Urothelium cell line (cell line): ENCODE measurements at regions not wholly inside any gene's neighbourhood (a gene's known extent, or its start where the extent isn't known, plus 50 kb on each side); places are given as distances from the start of the nearest gene placed in this dataset.
"Not testable (repeated sequence)": the region's sequence is repeated elsewhere in the genome, so short reads cannot be mapped to it uniquely, and the experiment has no call there.

ENCODE experiments used
- DNase-seq: peaks from one replicate; pipeline ENCODE4 v3.0.0; 2011; ENCODE audit warnings: low spot score, mixed read lengths
- FAIRE-seq: peaks from 2 replicates; lab custom pipeline; 2011; peaks lifted over from hg19 to GRCh38; lab: Jason Lieb, UNC

- DNase-seq: no peak
- FAIRE-seq: no peak
Observed at GRCh38 chr9:117936185-117937130, 232.3 kb downstream of the TLR4 start.

DNA sequence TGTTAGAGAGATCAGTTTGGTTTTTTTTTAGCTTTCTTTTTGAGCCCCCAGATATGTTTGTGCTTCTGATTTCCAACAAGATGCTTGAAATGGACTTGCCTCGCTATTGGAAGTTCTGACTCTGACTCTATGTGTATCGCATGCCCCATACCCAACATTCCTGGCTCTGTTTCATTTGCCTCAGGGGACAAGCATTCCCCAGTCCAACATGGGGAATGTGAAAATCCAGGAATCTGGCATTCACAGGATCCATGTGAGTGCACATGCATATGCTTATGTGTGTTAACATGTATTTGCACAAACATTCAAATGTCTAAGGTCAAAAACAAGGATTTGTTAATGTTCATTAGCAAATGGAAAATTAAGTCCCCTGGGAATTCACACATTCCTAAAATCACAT, 233.9 kb downstream of the TLR4 start:
- DNase-seq: no peak
- FAIRE-seq: no peak

DNA sequence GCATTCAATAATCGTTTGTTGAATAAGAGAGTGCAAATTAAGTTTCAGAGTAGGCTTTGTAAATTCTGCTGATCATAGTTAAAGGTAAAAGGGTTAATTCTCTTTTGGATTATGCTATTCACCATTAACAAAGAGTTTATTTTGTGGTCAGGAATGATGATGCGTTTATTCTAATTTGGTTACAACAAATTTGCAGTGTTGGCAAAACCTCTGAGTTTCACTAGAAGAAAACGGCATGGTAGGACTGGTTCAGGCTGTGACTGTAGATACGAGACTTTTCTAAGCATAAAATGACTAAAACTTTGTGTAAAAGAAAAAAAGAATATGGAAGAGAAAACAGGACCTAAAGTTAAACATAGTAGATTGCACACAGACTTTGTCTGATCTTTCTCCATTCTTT, 234.7 kb downstream of the TLR4 start:
- no peak for DNase-seq
- no peak for FAIRE-seq

DNA sequence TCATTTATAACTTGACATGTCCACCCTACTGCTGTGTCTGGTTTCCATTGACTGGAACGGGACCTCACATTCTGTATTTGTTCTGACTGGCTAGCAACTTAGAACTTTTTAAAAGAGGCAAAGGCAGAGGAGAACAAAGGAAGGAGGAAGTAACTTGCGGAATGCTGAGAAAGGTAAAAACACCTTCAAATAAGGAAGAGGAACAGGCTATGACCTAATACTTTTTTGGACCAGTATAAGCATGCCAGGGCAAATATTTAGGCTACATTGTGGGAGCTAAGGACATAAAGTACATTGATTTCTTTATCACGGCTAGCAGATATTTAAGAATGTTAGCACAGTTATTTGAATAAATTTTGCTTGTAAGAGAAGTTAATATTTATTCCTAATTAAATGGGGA, 240.5 kb downstream of the TLR4 start:
- FAIRE-seq, DNase-seq: not testable (repeated sequence)

GRCh38 chr9:117945286-117945685, 241.1 kb downstream of the TLR4 start:
- DNase-seq (no peak), FAIRE-seq (no peak)

- no peak for DNase-seq
- no peak for FAIRE-seq
Observed at GRCh38 chr9:117951127-117951526, 246.9 kb downstream of the TLR4 start.

DNA sequence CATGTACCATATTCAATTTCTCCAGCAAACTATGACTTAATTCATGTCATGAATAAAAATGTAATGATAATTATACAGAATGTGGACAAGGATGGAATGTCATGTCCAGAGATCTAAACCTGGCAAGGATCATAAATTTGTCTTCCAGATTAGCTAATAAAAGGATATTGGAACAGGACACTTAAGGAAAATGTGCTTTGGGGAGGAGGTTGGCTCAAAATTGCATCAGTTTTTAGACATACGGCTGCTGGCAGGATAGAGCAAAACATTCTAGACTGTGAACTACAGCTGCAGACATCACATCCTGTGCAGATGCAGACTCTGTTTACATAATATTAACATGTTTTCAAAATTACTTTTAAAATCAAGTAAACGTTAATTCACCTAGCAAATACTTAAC, 248.4 kb downstream of the TLR4 start:
- no peak for FAIRE-seq

DNA sequence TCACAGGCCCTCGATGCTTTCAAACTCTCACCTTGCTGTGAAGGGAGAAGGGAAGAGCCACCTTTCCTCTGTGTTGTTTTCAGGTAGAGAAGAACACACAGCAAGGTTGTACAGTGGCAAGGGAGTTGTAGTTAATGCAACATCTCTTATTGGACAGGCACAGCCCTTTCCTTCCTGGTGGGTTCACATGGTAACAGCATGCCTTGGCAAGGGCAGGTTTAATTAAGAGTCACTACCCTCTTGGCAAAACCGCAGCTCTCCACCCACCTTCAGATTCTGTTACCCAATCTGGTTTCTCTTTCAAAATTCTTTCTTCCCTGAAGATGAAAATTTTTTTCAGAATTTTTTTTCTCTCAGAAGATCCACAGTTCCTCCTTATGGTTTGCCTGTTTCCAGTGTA, 253.1 kb downstream of the TLR4 start:
- no peak for DNase-seq
- FAIRE-seq: no peak

More for the DNA sequence above, 248.4 kb downstream of the TLR4 start:
- DNase-seq: no peak

GRCh38 chr9:117958726-117959125, 254.5 kb downstream of the TLR4 start:
- FAIRE-seq (no peak), DNase-seq (no peak)

- DNase-seq (no peak), FAIRE-seq (no peak)
Observed at GRCh38 chr9:117963493-117964090, 259.4 kb downstream of the TLR4 start.

DNA sequence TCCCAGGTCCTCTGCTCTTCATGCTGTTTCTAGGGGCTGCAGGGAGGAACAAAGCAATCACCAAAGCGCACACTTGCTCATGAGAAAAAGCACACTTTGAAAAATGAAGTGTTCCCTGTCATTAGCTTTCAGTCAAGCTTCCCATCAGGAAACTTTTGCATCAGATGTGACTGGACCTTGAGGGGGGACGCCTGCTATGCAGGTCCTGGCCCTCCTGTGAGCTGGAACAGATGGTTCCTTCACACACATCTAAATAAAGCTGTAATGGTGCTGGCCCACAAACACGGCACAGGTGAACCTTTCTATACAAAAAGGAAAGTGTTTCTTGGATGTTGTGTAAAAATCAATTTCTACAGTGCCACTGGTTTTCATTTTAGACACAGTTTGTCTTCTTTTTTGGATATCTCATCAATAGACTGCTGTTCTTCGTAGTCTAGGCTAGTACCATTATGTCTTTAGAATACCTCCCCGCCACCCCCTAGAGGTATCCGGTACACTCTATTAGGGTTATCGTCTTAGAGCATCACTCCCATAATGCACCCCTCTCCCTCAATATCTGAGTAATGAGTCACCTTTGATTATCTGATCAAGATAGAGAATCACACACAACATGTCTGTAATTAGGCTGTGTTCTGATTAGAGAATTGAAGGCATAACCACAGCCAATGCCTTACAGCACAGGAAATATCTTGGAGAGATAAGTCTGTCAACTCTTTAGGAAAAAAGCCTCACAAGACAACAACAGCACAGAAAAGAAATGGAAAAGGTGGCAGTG, 266.3 kb downstream of the TLR4 start:
- no peak for DNase-seq
- no peak for FAIRE-seq

- FAIRE-seq: no peak
Observed at GRCh38 chr9:117974108-117974507, 269.9 kb downstream of the TLR4 start.

DNA sequence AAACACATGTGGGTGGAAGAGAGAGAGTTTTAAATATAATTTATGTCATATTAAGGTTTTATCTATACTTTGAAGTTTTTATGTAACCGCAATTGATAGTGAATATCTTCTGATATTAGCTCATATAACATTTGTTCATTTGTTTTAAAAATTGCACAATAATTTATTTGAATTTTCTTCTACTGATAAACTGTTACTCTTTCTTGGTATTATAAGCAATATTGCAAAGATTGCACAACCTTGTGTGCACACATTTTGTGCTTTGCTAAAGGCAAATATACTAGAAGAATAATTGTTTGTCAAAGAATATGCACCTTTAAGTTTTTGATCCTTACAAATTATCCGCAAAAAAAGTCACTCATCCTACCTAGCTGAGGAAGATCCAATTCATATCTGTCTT, 275.7 kb downstream of the TLR4 start:
- no peak for DNase-seq
- no peak for FAIRE-seq

More at GRCh38 chr9:117974108-117974507, 269.9 kb downstream of the TLR4 start:
- no peak for DNase-seq

- no peak for DNase-seq
- no peak for FAIRE-seq
Observed at GRCh38 chr9:117987945-117988344, 283.7 kb downstream of the TLR4 start.

- FAIRE-seq (no peak), DNase-seq (no peak)
Observed at GRCh38 chr9:117992006-117992405, 287.8 kb downstream of the TLR4 start.

DNA sequence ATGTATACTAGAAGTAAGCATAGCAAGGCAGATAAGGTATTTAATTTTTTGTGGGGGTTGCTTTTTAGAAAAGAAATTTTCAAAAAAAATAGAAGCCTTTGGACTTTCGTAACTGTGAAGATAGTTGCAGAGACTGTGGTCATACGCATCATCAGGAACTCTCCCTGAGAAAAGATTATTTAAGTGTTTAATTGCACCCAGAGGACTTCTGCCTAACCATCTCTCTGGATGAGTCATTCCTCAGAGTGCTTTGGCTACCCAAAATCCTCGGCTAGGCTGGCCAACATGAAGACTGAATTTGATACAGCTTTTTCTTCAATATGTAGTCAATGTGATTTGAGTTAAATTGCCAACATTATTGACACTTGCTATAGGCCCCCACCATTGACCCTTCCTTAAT, 296.4 kb downstream of the TLR4 start:
- DNase-seq: no peak
- no peak for FAIRE-seq

DNA sequence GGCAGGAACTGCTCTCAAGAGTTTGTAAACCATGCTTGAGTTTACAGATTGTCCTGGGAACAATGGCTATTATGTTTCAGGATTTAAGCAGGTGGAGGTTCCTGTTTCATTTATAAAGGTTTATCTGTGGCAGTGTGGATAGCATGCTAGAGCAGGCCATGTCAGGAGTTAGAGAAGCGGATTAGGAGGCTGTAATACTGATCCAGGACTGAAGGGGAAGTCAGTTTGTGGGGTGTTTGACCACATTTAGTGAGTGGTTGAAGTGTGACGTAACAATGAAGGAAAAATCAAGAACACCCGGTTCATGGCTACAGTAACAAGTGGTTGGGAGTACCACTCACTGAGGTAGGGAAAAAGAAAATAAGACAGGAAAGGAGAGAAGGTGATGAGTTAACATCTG, 299.0 kb downstream of the TLR4 start:
- DNase-seq: no peak
- no peak for FAIRE-seq

GRCh38 chr9:118008246-118008645, 304.0 kb downstream of the TLR4 start:
- no peak for FAIRE-seq

GRCh38 chr9:118009614-118010013, 305.4 kb downstream of the TLR4 start:
- FAIRE-seq (no peak), DNase-seq (no peak)

More at GRCh38 chr9:118008246-118008645, 304.0 kb downstream of the TLR4 start:
- no peak for DNase-seq

DNA sequence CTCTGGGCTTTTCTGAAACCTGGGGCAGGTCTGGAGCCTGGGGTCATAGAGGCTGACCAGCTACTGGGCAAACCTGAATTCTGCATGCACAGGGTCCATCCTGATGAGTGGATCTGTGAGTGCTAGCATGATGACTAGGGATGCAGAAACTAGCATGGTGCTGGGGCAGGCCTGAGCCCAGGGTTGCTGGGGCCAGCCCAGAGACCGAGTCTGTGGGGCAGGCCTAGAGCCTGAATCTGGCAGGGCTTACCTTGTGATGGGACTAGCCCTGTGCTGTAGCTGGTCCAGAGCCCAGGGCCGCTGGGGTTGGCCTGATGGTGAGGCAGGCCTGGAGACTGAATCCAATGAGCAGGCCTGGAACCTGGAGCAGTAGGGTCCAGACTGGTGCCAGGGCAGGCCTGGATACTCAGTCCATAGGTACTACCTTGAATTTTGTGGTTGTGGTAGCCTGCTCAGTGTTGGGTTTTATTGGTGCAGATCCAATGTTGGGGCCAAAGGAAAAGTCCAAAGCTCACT, 313.5 kb downstream of the TLR4 start:
- DNase-seq (no peak), FAIRE-seq (no peak)

DNA sequence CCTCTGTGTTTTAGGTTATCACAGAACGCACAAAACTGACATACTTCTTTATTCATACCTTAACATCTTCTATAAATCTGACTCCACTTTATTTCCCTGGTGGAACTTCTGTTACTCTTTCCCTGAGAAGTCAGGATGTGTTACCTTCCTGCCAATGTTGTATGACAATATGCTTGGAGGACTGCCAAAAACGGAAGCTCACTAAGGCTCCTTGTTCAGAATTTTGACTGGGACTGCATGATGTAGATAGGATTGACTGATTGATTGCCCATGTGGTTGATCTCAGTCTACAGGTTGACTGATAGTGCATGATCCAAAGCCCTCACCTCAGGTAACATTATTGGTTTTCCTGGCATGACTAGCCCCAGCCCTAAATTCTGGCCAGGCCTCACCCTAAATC, 319.4 kb downstream of the TLR4 start:
- no peak for FAIRE-seq
- DNase-seq: no peak
